Activated CD4-positive, alpha-beta T cell treated with anti-CD3 and anti-CD28 coated beads for 1 hour (primary cell): ENCODE measurements at regions not wholly inside any gene's neighbourhood (a gene's known extent, or its start where the extent isn't known, plus 50 kb on each side); places are given as distances from the start of the nearest gene placed in this dataset.
"Not testable (repeated sequence)": the region's sequence is repeated elsewhere in the genome, so short reads cannot be mapped to it uniquely, and the experiment has no call there.

Source experiments
- DNase-seq: peaks from one replicate; pipeline ENCODE4 v3.0.0-alpha.2; 2020

DNA sequence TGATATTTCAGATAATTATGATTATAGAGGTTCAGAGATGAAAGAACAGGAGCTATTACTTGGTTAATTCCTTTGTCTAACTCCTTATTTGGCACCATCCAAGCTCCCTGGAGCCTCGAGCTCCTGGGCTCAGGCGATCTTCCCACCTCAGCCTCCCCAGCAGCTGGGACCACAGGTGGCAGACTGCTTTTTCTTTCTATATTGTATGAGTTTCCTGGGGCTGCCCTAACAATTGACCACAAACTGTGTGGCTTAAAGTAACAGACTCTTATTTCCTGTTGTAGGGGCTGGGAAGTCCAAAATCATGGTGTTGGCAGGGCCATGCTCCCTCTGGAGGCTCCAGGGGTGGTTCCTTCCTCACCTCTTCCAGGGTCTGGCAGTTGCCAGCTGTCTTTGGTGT is 163.3 kb upstream of the ADCY1 start:
- no peak for DNase-seq

DNA sequence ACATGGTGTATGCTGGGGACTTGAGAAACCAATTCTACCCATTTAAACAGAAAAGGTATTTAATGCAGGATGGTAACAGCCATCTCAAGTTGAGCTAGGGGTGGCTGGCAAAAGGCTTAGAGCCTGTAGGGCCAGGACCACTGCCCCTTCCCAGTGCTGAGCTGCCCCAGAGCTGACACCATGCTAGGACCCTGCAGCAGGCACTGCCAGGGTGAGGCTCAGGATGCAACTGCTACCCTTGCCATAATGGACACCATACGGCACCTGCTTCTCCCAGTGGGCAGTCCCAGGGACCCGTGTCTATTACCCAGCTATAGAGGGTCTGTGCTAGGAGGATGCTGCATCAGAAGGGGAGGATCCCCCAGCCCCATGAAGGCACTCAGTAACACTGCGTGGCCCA is 160.7 kb upstream of the ADCY1 start:
- DNase-seq: no peak

DNA sequence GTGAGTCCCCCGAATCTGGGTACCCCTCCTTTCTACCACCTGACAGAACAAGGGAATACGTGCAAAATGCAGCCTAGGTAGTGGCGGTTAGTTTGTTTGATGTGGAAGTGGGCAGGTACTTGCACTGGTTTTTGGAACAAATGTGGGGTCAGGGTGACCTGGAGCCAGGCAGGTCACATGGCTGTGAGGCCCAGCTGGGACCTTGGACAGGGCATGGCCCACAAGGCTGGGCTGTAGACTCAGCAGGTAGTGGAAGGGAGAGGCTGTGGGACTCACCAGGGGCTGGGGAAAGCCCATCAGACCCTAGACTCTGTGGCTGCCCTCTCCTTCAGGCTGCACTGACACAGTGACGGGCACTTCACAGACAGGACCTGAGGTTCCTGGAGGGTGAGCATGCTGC is 159.9 kb upstream of the ADCY1 start:
- DNase-seq: no peak

DNA sequence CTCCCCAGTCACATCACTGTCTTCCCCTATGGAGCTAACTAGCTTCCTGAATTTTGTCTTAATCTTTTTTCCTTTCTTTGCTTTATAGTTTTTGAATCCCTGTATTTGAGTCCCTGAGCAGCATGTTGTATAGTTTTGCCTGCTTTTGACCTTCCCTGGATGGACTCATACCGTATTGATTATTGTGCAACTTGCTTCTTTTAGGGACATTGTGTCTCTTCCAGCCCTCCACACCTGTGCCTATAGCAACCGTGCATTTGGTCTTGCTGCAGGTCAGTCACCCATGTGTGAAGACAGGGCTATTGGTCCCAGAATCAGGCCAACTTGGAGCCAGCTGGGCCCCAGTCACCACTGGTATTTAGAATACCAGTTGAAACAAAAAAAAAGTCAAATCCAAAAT is 158.9 kb upstream of the ADCY1 start:
- DNase-seq: no peak

DNA sequence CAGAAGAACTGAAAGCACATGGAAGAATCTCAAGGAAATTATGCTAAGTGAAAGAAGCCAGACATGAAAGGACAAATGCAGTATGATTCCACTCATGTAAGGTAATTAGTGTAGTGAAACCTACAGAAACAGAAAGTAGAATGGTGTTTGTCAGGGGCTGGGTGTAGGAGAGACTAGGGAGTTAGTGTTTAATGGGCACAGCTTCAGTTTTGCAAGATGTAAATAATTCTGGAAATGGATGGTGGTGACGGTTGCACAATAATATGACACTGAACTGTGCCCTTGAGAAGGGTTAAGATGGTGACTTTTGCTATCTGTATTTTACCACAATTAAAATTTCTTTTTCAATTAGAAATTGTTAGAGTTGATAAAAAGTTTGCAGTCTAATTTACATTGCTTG is 157.3 kb upstream of the ADCY1 start:
- no peak for DNase-seq

DNA sequence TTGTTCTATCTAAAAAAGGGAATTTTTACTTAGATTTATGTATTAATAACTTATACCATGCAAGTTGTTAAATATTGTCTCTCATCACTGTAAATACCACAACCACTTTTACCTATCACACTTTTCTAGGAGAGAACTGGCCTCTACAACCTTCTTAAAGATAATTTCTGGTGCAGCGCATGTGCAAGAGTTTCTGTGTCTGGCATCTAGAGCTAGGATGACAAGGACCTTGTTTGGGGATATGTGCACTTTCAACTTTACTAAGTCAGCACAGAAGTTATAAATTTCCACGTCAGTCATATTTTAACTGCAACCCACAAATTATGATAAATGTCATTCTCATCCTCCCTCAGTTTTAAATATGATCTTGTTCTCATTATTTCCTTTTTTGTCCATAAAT is 156.9 kb upstream of the ADCY1 start:
- no peak for DNase-seq

DNA sequence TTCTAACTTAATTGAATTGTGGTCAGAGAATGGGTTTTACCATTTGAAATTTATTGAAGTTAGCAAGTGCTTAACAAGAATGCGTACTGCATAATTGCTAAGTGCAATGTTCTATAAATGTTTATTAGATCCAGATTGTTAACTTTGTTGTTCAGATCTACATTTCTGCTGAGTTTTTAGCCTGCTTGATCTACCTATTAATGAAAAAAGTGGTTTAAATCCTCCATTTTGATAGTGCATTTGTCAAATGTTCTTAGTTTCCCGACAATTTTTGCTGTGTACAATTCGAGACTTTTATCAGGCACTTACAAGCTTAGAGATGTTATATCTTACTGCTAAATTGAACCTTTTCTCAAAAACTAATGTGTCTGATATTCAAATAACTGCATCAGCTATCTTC is 156.4 kb upstream of the ADCY1 start:
- no peak for DNase-seq

DNA sequence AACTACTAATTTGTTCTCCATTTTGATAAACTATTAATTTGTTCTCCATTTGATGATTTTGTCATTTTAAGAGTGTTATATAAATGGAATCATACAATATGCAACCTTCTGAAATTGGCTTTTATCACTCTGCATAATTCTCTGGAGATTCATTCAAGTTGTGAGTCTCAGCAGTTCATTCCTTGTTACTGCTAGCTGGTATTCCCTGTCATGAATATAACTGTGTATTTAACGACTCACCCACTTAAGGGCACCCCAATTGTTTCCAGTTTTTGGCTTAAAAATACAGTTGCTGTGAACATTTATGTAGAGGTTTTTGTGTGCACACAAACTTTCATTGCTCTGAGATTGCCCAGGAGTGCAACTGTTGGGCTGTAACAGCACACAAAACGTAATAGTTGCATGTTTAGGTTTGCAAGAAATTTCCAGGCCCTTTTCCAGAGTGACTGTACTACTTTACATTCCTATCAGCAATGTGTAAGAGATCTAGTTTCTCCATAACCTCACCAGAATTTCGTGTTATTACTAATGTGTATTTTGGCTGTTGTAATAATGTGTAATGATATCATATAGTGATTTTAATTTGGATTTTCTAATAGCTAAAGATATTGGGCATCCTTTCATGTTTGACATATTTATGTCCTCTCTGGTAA is 153.2 kb upstream of the ADCY1 start:
- DNase-seq: no peak

DNA sequence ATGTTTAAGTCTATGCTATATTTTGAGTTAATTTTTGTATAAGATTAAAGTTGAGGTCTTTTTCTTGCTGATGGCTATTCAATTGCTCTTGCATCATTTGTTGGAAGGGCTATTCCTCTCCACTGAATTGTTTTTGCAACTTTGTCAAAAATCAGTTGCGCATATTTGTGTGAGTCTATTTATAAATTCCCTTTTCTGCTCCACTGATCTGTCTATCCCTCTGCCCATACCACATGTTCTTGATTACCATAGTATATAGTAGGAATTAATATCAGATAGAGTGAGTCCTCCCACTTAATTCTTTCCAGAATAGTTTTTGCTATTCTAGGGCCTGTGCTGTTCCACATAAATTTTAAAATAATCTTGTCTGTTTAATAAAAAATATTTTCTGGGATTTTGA is 152.4 kb upstream of the ADCY1 start:
- no peak for DNase-seq

DNA sequence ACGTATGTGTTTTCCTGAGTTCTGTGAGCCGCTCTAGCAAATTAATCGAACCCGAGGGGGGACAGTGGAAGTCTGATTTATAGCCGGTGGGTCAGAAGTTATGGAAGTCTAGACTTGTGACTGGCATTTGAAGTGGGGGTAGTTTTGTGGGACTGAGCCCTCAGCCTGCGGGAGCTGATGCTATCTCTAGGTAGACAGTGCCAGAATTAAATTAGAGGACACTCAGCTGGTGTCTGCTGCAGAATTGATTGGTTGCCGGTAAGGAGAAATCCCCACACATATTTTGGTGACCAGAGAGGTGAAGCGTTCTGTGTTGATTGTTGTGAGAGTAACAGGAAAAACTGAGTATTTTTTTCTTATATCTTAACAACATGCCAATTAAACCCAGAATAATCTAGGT is 143.8 kb upstream of the ADCY1 start:
- no peak for DNase-seq

DNA sequence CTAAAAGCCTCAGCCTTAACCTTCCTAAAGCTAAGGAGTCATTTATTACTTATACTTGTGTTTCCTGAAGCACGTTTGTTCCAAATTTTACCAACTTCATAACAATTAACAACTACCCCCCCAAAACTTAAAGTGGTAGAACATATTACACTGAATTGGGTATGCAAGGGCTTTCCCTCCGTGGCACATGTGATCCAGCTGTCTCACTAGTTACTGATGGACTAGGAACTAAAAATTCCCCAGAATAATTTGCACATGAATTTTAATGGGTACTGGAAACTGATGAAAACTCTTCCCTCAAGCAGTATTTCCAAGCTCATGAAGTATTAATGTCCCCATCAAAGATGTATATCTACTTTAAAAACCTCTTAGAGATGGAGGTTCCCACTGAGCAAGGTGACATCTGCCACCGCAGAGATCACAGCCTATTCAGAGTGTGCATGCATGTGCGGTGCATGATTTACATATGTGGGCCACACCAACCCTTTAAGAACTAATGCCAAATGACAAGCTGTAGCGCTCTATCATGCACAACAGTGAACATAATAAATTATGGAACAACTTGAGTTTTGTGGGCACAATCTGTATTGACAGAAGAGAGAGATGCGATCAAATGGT is 139.9 kb upstream of the ADCY1 start:
- no peak for DNase-seq

DNA sequence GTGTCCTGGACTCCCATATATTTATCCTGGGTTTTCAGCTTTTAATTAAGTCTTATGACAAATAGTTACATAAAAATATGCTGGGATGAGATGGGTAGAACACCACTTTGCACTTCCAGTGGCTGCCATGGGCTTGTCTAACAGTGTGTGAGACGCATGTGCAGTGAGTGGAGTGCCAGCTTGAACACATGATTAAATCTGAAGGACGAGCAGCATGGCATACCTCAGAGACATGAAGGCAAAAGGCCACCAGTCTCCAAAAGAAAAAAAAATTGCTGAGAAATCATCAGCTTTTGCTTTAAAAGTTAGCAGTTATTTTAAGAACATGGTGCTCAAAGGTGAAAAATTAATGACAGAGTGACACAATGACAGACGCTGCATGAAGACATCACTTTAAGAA is 139.0 kb upstream of the ADCY1 start:
- DNase-seq: no peak

DNA sequence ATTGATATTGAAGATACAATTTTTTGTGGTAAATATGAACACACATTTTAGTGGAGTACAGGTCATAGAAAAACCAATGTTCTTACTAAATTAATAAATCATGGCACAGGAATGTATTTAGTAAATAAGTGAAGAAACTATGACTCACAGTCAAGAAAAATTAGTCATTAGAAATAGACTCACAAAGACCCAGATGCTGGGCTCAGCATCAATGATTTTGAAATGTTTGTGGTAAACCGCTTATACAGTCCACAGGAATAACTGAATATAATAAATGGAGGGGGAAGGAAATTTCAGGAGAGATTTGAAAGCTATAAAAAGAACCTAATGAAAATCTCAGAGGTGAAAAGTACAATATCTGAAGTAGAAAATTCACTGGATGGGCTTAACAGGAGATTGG is 138.3 kb upstream of the ADCY1 start:
- DNase-seq: no peak

DNA sequence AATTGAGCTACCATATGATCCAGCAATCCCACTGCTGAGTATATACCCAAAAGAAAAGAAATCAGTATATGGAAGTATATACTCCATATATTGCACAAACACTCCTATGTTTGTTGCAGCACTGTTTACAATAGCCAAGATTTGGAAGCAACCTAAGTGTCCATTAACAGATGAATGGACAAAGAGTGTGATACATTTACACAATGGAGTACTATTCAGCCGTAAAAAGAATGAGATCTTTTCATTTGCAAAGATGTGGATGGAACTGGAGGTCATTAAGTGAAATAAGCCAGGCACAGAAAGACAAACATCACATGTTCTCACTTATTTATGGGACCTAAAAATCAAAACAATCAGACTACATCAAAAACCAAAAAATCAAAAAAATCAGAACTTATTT is 133.4 kb upstream of the ADCY1 start:
- not testable (repeated sequence) for DNase-seq

DNA sequence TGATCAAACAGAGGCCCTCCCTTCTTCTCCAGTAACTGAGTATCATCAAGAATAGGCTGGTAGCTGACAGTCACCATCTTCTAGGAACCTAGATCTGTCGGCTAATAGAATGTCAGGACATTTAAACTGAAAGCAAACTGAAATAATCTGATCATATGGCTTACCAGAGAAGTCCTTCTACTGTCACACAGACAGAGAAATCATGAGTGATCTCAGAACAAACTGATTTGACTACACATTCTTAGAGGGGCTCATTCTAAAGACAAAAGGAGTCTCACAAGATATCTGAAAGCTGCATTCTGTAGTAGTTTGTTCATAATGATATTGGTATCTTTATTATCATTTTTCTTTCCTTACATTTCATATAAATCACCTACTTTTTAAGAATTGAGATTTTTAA is 130.9 kb upstream of the ADCY1 start:
- DNase-seq: no peak

DNA sequence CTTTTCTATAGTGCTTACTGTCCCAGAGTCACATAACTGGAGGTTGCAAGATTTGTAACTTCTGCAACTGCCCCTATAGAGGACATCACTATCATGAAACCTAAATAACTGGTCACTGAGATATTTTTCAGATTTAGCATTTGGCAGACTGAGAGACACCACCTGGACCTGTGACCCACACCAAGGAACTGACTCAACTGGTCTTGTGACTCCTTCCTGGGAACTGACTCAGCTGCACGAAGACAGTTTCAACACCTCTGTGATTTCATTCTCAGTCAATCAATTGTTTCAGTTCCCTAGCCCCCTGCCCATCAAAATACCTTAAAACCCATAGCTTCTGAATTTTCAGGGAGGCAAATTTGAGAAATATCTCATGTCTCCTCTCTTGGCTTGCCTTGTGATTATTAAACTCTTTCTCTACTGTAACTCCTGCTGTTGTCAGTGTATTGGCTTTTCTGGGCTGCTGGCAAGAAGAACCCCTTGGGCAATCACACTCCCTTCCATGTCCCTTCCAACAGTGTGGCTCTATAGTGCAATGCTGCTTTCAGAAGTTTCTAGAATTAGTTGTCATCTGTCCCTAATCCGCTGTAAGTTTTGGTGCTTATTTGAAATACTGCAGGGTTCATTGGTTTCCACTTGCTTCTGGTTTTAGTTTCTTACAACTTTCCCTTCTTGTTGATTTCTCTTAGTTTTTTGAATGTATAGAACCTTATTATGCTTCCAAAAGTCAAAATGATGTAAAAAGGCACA is 127.8 kb upstream of the ADCY1 start:
- DNase-seq: no peak

DNA sequence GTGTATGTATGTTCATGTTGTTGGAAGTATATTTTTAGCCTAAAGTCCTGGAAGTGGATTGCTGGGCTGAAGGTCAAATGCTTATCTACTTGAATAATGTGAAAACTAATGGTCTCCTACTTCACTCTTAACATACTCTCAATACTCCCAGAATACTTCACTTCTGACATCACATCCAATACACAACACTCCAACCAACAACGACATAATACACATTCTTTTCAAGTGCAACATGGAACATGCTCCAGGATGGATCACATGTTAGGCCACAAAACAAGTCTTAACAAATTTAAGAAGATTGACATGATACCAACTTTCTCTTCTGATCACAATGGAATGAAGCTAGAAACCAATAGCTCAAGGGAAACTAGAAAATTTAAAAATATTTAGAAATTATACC is 126.9 kb upstream of the ADCY1 start:
- DNase-seq: no peak

DNA sequence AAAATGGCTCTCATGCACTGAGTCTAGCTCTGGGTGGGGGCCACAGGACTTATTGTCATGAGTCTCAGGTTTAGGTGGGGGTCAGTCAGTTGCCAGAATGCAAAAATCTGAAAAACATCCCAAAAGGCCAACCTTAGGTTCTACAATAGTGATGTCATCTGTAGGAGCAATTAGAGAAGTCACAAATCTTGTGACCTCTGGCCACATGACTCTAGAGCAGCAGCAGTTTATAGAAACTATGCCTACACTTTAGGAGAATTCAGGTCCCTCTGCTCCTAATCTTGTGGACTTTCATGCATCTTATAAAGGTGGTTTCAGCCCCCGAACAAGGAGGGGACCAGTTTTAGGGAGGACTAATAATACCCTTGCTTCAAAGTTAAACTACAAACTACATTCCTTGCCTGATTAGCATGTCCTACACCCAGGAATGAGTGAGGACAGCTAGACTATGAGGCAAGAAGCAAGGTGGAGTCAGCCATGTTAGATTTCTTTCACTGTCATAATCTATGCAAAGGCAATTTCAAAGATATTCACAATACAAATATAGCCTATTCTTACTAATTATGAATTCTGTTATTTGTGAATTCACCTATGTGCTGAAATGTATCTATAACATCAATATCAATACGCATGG is 123.5 kb upstream of the ADCY1 start:
- no peak for DNase-seq

DNA sequence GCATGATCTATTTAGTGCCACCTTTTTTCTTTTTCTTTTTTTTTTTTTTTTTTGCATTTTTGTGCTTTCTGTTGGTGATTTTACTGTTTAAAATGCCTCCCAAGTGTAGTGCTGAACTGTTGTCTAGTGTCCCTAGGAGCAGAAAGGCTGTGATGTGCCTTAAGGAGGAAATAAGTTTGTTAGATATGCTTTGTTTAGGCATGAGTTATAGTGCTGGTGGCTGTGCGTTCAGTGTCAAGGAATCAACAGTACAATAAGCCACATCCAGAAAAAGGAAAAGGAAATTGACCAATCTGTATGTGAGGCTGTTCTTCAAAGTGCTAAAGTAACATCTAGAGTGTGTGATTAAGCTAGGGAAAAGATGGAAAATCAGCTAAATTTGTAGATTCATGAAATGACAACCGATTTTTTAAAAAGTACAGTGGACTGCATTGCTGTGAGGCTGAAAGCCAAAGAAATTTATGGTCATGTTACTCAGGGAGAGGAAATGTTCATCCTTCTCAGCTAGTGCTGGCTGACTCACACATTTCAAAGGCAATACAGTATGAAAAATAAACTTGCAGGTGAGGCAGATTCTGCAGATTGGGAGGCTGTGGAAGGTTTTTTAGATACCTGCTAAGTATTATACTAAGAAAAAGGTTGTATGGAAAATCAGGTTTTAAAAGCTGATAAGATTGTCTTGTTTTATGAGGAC is 122.7 kb upstream of the ADCY1 start:
- no peak for DNase-seq

DNA sequence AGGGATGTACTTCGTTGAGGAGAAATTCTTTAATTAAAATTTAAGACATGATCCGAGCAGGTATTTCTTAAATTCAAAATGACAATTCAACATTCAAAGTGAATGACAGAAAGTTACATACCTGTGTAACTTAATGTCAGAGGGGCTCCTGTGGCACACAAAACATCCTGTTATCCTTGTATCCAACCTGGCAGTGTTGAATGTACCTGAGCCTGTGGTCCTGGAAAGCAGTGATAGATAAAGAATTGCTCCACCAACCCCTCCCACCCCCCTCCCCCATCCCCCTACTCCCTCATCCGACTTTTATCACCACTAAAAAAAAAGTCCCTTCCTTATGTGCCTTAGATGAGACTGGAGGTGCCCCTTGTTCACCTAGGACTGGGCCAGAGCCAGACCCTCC is 119.4 kb upstream of the ADCY1 start:
- DNase-seq: no peak

DNA sequence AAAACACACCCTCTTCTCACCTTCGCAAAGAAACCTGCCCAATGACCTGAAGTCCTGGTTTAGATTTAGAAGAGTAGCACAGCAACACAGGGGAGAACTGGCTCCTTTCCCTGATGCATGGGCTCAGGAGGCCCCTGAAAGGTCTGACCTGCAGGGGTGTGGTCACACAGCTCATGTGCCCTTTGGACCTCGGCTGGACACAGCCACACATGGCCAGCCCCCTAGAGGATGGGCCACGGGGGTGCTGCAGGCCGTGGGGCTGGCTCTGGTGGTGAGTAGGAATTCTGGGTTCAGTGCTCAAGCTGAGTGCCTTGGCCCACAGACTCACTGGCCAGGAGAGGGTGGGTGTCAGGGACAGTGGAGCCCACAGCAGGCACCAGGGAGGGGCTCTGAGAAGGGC is 118.5 kb upstream of the ADCY1 start:
- DNase-seq: no peak

DNA sequence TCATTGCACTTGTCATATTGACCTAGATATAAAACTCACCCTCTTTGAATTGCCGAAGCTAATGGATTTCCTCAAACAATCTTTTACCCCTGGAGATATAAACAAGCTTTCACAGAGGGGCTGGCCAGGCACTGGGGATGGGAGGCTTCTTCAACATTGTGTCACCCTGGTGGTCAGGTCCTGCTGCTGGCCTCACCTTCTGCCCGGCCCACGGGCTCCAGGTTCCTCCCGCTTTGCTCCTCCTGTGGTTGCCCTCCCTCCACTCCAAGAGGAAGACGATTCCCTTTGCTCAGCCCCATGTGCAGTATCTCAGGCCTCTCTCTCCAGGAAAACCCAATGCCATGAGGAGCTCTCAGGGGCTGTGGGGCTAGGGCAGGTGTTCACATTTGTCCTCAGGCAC is 118.1 kb upstream of the ADCY1 start:
- no peak for DNase-seq

DNA sequence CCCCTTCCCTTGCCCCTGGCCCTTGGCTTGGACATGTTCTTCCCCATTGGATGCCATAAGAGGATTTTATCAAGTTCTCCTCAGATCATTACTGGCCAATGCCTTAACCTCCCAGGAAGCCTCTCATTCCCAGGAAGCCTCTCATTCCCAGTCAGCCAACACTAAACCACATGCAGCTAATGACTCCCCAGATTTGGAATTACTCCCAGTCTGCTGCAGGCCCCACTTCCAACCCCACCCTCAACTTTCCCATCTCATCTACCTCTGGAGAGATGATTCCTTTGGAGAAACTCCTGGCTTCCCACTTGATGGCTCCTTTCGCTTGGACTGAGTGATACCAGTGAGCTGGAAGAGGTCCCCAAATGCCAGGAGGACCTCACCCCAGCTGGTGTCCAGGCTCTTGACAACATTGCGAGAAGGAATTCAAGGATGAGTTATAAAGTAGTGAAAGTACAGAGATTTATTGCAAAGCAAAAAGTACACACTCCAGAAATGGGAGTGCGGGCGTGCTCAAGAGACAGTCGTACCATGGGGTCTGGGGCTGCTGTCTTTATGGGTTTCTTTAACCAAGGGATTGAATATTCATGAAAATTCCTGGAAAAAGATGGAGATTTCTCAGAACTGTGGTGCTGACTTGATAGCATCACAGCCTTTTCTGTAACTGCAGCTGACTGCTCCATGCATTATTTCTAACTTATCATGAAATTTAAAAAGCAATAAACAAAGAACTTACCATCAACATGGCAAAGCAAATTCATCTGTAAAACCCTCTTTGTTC is 117.2 kb upstream of the ADCY1 start:
- no peak for DNase-seq
